GM18498 (cell line): ENCODE measurements at regions not wholly inside any gene's neighbourhood (a gene's known extent, or its start where the extent isn't known, plus 50 kb on each side); places are given as distances from the start of the nearest gene placed in this dataset.

ENCODE experiments used
- ATAC-seq: cut with Tn5 transposase; IDR thresholded peaks from one replicate; pipeline ENCODE4 v1.9.1; 2021; ENCODE audit warnings: mild to moderate bottlenecking, moderate library complexity; ENCODE audit not compliant: unreplicated experiment

GRCh38 chr1:223445402-223445801 is 52.2 kb downstream of the CCDC185 start:
- no peak for ATAC-seq

GRCh38 chr1:223453902-223454301 is 60.7 kb downstream of the CCDC185 start:
- no peak for ATAC-seq

- ATAC-seq = no peak
These were observed 61.7 kb downstream of the CCDC185 start for GRCh38 chr1:223454959-223455358.

DNA sequence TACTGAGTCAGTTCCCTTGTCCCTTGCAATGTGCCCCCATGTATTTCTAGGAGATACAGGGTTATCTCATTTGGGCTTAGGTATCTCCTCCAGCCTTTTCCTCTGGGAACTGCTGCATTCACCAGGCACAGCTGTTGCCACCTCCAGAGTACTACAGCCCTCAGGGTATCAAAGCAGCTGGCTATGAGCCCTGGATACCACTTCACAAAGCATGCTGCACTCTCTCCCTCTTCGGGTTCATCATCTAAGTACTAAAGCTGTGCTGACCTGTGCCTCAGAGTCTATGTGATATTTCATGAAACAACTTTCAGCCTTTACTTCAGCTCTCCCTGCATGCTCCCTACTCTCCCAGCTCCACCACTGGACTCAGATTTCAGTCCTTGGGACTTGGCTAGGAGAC is 62.3 kb downstream of the CCDC185 start:
- no peak for ATAC-seq

DNA sequence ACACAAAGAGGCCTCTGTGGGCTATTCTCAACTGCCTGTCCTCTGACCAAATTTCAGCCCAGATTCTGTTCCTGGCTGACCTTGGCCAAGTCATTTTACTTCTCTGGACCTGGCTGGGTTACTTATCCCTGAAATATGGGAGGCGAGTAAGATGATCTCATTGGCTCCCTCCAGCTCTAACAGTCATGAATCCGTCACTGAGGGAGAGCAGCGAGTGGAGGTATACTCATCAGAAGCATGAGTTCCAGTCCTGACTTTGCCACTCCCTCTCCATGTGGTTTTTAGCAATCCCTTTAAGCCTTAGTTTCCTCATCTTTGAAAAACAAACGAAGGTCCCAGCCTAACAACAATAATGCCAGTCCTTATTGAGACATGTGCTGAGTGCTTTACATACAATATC is 63.5 kb downstream of the CCDC185 start:
- no peak for ATAC-seq

- no peak for ATAC-seq
These were observed 67.5 kb downstream of the CCDC185 start for GRCh38 chr1:223460566-223461189.

DNA sequence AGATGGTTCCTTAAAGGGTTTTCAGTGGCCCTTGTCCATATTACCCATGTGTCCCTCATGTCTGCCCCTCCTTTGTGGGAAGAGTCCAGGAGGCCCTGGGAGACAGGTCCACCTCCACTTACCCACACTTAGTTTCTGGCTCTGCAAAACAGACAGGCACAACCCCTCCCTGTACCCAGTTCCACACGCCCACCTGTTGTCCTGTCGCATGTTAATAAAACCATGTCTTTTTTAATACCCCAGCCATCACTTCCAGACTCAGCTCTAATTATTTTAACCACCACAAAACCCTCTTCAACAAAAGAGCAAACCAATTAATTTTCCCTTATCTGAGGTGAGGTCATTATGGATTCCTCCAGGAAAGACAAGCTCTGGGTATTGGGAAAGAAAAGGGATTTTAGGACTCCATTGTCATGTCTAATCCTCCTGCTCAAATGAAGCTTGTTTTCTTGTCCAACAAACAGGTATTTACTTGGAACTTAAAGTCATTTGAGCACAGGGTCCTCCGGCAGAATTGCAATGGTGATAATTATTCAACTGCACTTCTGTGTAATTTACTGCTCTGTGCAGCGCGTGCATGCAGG is 68.9 kb downstream of the CCDC185 start:
- no peak for ATAC-seq

DNA sequence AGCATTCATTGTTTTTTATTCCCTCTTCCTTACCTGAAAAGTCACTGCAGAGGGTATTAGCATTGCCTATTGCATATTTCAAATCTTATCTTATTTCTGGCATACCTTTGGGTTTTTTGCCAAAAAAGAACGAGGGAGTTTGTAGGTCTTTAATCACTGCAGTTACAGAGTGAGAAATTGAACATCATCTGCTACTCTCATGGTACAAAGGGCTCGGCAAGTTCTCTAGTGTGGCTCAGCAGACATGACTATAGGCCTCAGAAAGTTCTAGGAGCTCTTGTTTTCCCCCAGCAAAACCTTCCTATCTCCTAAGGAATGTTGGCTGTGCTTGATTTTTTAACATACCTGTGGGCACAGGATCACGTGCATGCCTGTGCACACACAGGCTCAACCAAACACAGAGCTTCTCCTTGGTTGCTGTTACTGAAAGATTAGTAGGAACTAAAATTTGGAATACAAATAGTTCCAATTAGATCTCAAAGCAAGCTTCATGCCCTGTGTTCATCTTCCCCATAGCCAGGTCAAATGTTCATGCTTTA is 69.7 kb downstream of the CCDC185 start:
- ATAC-seq = no peak

DNA sequence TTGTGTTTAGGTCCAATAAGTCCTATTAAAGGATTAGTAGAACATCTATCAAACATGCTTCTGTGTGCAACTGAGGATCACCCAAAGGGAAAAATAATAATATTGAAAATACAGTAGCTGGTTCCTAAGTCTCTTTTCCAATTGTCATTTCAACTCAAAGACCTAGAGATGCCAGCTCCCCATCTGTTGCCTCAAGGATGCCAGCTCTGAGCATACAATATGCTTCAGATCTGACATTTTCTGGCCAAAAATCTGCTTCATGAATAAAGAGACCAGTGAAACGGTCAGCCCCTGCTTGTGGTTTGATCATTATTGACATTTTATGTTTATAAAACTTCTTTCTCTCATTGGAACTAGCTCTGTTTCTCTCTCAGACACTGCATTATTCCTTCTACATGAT is 72.9 kb downstream of the CCDC185 start:
- ATAC-seq = no peak

DNA sequence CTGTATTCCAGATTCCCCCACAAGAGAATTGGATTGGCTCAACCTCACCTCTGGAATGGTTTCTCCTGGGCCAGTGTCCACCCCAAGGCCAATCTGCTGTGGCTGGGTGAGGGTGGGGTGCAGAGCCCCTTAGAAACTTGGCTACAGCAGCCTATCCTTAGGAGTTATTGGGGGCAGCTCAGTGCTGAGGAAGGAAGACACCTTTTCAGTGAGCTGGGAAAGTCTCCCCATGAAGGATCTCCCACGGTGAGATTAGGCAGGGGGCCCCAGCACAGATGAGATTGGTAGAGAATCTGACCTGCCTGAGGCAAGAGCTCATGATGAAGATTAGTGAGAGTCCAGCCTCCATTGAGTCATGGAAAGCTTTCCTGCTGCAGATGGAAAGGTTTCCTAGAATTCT is 78.4 kb downstream of the CCDC185 start:
- ATAC-seq = no peak

GRCh38 chr1:223472057-223472456 is 78.8 kb downstream of the CCDC185 start:
- ATAC-seq = no peak

- no peak for ATAC-seq
These were observed 80.6 kb downstream of the CCDC185 start for GRCh38 chr1:223473601-223474344.

GRCh38 chr1:223474804-223475203 is 81.6 kb downstream of the CCDC185 start:
- no peak for ATAC-seq

DNA sequence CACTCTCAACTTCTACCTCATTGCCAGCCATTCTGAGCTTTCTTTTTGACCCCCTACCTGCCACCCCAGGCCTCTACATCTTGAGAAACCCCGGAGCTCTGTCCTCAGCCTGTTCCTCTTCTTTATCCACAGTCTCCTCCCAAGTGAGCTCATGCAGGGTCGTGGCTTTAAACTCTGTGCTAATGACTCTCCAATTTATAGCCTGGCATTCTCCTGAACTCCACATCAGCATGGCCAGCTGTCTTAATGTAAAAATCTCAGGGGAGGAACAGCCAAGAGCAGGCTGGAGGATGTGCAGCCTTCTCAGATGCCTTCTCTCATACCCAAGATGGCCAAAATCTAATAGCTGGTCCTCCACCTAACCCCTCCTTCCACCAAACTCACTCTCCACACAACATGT is 84.2 kb downstream of the CCDC185 start:
- ATAC-seq = no peak

DNA sequence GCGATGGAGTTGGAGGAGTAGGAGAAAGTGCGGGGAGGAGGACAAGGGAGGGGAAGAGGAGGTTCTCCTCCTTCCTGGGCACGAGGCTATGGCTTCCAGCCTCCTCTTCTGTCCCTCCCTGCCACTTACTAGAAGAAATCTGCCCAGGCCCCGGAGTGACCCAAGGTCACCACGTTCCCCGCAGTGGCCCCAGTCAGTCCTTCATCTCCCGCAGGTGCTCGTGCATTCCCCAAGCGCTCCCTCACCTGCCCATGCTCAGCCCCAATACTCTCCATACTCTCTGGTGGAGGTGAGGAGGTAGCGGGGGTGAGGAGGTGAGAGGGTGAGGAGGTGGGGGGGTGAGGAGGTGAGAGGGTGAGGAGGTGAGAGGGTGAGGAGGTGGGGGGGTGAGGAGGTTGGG is 85.4 kb downstream of the CCDC185 start:
- no peak for ATAC-seq

GRCh38 chr1:223479261-223479660 is 86.0 kb downstream of the CCDC185 start:
- ATAC-seq = no peak

- no peak for ATAC-seq
These were observed 86.7 kb downstream of the CCDC185 start for GRCh38 chr1:223479718-223480425.

- ATAC-seq = no peak
These were observed 88.9 kb downstream of the CCDC185 start for GRCh38 chr1:223482132-223482531.

DNA sequence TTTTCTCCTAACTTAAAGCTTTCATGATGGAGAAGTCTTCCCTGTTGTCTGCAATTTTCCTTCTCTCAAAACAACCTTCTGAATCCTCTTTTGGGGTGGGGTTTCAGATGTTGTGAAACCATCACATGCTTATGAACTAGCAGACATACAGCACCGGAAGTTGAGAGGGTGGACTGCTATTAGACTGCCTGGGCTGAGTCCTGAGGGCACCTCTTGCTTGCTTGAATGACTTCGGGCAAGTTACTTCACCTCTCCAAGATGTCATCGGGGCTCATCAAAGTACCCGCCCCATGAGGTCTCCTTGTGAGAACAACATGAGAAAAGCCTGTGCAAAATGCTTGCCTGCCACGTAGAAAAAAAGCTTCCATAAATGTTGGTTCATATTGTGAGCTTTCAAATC is 89.6 kb downstream of the CCDC185 start:
- ATAC-seq = peak; percentile 69

DNA sequence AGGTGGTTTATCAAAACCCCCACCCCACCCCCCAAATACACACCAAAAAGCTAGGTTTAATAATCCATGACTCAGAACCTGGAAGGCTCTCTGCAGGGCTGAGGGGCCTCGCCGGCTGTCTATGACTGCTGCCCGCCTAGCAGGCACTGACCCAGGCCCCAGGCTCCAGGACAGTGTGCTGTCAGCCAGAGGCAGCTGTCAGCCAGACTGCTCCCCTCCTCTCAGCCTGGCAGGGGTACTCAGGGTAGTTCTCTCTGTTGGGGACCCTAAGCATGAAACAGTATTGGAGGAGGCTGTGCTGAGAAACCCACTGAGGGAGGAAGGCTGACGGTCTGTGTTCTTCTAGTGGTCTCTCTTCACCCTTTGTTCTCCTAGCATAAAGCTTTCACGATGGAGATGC is 90.3 kb downstream of the CCDC185 start:
- no peak for ATAC-seq

DNA sequence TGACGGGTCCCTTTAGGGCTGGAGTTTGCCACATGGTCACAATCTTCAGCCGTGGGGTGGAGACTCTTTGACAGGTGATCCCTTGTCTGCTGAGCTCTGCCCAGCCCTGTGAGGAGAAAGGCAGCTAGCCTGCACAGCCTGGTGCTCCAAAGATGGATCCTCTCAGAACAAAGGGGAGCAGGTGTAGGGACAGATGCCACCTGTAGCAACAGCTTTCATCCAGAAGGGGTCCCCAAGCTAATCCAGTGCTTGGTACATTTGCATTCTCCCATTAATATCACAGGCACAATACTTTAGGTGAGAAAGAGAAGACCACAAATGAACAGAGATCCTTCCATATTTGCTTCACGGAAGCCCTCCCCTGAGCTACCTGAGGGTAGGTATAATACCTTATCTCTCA is 93.2 kb downstream of the CCDC185 start:
- ATAC-seq = no peak
